VCaP (cell line): ENCODE measurements at regions not wholly inside any gene's neighbourhood (a gene's known extent, or its start where the extent isn't known, plus 50 kb on each side); places are given as distances from the start of the nearest gene placed in this dataset.

Source experiments
- H3K27ac ChIP-seq: fragments of 450-650 bp; 2 replicates; pipeline ENCODE4 v1.5.1; 2017
- CTCF ChIP-seq: fragments of 450-650 bp; conservative IDR thresholded peaks from 2 replicates; pipeline ENCODE4 v1.5.1; 2017; ENCODE audit warnings: mild to moderate bottlenecking, moderate library complexity

DNA sequence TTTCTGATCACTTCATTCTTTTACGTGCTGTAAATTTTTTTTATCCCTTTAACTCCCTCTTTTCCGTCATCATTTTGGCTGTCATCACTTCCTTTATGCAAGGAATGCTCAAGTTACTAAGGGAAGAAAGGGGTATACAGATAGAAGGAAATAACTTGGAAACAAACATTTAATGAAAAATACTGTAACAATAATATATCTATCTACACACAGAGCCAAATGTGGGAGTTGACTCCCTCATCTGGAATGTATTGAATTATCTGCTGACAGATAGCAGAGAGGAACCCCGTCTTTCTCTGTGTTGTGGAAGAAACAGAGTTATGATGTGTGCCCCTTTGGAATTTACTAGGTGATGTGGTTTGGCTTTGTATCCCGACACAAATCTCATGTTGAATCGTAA is 182.5 kb upstream of the NXPH2 start:
- H3K27ac ChIP-seq, result no peak overlapping the region
- TF ChIP-seq CTCF, result no peak

DNA sequence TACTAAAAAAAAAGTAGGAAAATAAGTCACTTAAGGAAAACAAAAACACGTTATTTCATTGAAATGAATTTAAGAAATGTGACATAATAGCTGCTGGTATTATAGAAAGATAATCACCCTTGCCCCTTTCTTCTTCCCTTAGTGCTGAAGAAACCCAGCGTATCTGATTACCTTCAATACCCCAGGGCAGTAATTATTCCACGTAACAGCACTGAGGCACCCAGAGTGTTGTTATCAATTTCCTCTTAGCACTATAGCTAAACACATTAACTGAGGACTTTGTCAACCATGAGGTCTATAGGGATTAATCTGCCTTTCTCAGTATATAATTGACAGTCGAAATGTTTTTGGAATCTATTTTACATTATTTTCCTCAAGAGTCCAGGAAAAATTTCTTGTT is 180.0 kb upstream of the NXPH2 start:
- H3K27ac ChIP-seq, result no peak overlapping the region
- TF ChIP-seq CTCF, result no peak

- TF ChIP-seq CTCF, result no peak
- H3K27ac ChIP-seq, result no peak overlapping the region
These were observed 178.8 kb upstream of the NXPH2 start for GRCh38 chr2:138959031-138959430.

DNA sequence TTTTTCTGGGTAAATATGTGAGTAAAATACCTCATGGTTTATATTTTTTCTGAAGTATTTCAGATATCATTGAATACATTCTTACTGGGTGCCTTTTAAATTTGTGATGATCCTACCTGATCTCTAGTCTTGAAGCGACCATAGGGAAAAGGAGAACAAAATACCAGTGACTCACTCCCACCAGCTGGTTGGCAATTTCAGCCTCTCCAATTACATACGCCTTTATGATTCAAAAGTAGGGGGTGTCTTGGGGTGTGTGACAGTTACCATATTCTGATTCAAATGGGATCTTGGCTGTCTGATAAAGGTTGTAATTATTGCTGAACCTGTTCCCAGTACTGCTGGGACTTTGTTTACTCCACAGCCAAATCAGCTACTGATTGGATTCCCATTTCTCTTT is 175.9 kb upstream of the NXPH2 start:
- TF ChIP-seq CTCF, result no peak
- no peak overlapping the region for H3K27ac ChIP-seq

- TF ChIP-seq CTCF, result no peak
- no peak overlapping the region for H3K27ac ChIP-seq
These were observed 170.3 kb upstream of the NXPH2 start for GRCh38 chr2:138950486-138950885.

DNA sequence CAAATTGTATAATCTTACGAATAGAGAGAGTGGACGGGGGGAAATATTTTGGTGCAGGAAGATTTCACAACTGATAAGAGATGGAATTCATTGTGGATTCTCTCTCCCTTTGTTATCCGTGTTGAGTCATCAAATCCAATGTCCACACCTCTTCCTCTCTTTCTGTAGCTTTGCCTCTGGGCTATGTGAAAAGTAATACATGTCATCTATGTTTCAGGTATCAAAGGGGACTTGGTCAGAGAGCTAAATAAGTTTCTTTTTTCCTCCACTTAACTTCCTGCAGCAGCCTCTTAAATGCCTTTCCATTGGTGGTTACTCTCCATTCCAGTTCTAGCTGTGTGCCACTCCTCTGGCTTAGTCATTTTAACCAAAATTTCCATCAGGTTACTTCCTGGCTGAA is 169.3 kb upstream of the NXPH2 start:
- H3K27ac ChIP-seq, result no peak overlapping the region
- no peak for TF ChIP-seq CTCF

- no peak overlapping the region for H3K27ac ChIP-seq
- no peak for TF ChIP-seq CTCF
These were observed 167.9 kb upstream of the NXPH2 start for GRCh38 chr2:138948070-138948539.

GRCh38 chr2:138943470-138943869 is 163.3 kb upstream of the NXPH2 start:
- H3K27ac ChIP-seq, result no peak overlapping the region
- no peak for TF ChIP-seq CTCF
